ENCODE measurements at regions not wholly inside any gene's neighbourhood (a gene's known extent, or its start where the extent isn't known, plus 50 kb on each side); places are given as distances from the start of the nearest gene placed in this dataset.

GRCh38 chr6:164015088-164015484 lies 600.6 kb downstream of the QKI start:
- CTCF ChIA-PET, result no interaction called here
- H3K27ac Mint-ChIP-seq, result no peak overlapping the region

GRCh38 chr6:164014346-164015087 lies 600.0 kb downstream of the QKI start:
- Mint-ChIP-seq H3K4me1 (no peaks in the 10 kb centered on the region), H3K27me3 (peaks cover 4% of the 10 kb centered on the region), H3K9me3 (ENCODE audit: low read depth) (no peaks in the 10 kb centered on the region), H3K27ac (no peak overlapping the region), H3K4me3 (no peak overlapping the region), H3K36me3 (ENCODE audit: low read depth) (no peaks in the 10 kb centered on the region)
- ATAC-seq (no peak), DNase-seq (no peak)
- POLR2A ChIA-PET, result no interaction called here
- intact Hi-C loops (cut with DNase I, micrococcal nuclease), result no loop called here
- CTCF ChIA-PET, result interaction anchor here (0.6 kb wide), 1 partner anchor 322 kb away, joined by 3 read pairs; no protein-coding TSS in a partner anchor

More at GRCh38 chr6:164015088-164015484, 600.6 kb downstream of the QKI start:
- Mint-ChIP-seq H3K4me1 (no peaks in the 10 kb centered on the region), H3K36me3 (ENCODE audit: low read depth) (no peaks in the 10 kb centered on the region), H3K27me3 (peaks cover 4% of the 10 kb centered on the region), H3K9me3 (ENCODE audit: low read depth) (no peaks in the 10 kb centered on the region), H3K4me3 (no peak overlapping the region)
- intact Hi-C loops (cut with DNase I, micrococcal nuclease), result no loop called here
- DNase-seq (no peak), ATAC-seq (no peak)
- POLR2A ChIA-PET, result no interaction called here

- Mint-ChIP-seq H3K27ac (no peak overlapping the region), H3K36me3 (ENCODE audit: low read depth) (no peaks in the 10 kb centered on the region), H3K27me3 (peaks cover 3% of the 10 kb centered on the region), H3K4me3 (no peak overlapping the region), H3K4me1 (no peaks in the 10 kb centered on the region), H3K9me3 (ENCODE audit: low read depth) (no peaks in the 10 kb centered on the region)
- intact Hi-C loops (cut with DNase I, micrococcal nuclease), result no loop called here
- CTCF ChIA-PET, result no interaction called here
- ATAC-seq, result no peak
- POLR2A ChIA-PET, result no interaction called here
- no peak for DNase-seq
Observed at GRCh38 chr6:164013480-164014208, 599.1 kb downstream of the QKI start.

- H3K4me1 Mint-ChIP-seq, result no peaks in the 10 kb centered on the region
- no peak for DNase-seq
- ATAC-seq, result no peak
- intact Hi-C loops (cut with DNase I, micrococcal nuclease), result no loop called here
- H3K27me3 Mint-ChIP-seq, result no peaks in the 10 kb centered on the region
- no peak overlapping the region for H3K4me3 Mint-ChIP-seq
- H3K27ac Mint-ChIP-seq, result no peak overlapping the region
- H3K36me3 Mint-ChIP-seq (ENCODE audit: low read depth), result no peaks in the 10 kb centered on the region
- H3K9me3 Mint-ChIP-seq (ENCODE audit: low read depth), result no peaks in the 10 kb centered on the region
- CTCF ChIA-PET, result no interaction called here
- POLR2A ChIA-PET, result no interaction called here
Observed at GRCh38 chr6:164011321-164011720, 596.8 kb downstream of the QKI start.

GRCh38 chr6:164010441-164011103 lies 596.1 kb downstream of the QKI start:
- no peak overlapping the region for H3K27ac Mint-ChIP-seq
- ChIA-PET POLR2A (no interaction called here), CTCF (interaction anchor here (0.7 kb wide), 1 partner anchor 13 kb away, joined by 3 read pairs; no protein-coding TSS in a partner anchor)
- no peaks in the 10 kb centered on the region for H3K36me3 Mint-ChIP-seq (ENCODE audit: low read depth)
- H3K27me3 Mint-ChIP-seq, result no peaks in the 10 kb centered on the region
- intact Hi-C loops (cut with DNase I, micrococcal nuclease), result no loop called here
- H3K4me1 Mint-ChIP-seq, result no peaks in the 10 kb centered on the region
- DNase-seq, result no peak
- H3K9me3 Mint-ChIP-seq (ENCODE audit: low read depth), result no peaks in the 10 kb centered on the region
- ATAC-seq, result no peak
- no peak overlapping the region for H3K4me3 Mint-ChIP-seq

- Mint-ChIP-seq H3K27me3 (no peaks in the 10 kb centered on the region), H3K4me3 (no peak overlapping the region), H3K27ac (no peak overlapping the region), H3K4me1 (no peaks in the 10 kb centered on the region), H3K9me3 (ENCODE audit: low read depth) (no peaks in the 10 kb centered on the region), H3K36me3 (ENCODE audit: low read depth) (no peaks in the 10 kb centered on the region)
- no peak for ATAC-seq
- no peak for DNase-seq
- CTCF ChIA-PET, result interaction anchor here (1.0 kb wide), 1 partner anchor 102 kb away, joined by 3 read pairs; no protein-coding TSS in a partner anchor
- intact Hi-C loops (cut with DNase I, micrococcal nuclease), result no loop called here
- POLR2A ChIA-PET, result interaction anchor here (0.8 kb wide), 1 partner anchor 12 kb away, joined by 3 read pairs; no protein-coding TSS in a partner anchor
Observed at GRCh38 chr6:164008902-164009301, 594.4 kb downstream of the QKI start.

GRCh38 chr6:164007881-164008280 lies 593.4 kb downstream of the QKI start:
- ChIA-PET CTCF (interaction anchor here (1.0 kb wide), 1 partner anchor 103 kb away, joined by 3 read pairs; no protein-coding TSS in a partner anchor), POLR2A (interaction anchor here (0.8 kb wide), 1 partner anchor 11 kb away, joined by 3 read pairs; no protein-coding TSS in a partner anchor)
- intact Hi-C loops (cut with DNase I, micrococcal nuclease), result no loop called here
- ATAC-seq (no peak), DNase-seq (no peak)
- H3K9me3 Mint-ChIP-seq (ENCODE audit: low read depth), result no peaks in the 10 kb centered on the region
- H3K27ac Mint-ChIP-seq, result no peak overlapping the region
- H3K27me3 Mint-ChIP-seq, result no peaks in the 10 kb centered on the region
- no peaks in the 10 kb centered on the region for H3K36me3 Mint-ChIP-seq (ENCODE audit: low read depth)
- H3K4me3 Mint-ChIP-seq, result no peak overlapping the region
- no peaks in the 10 kb centered on the region for H3K4me1 Mint-ChIP-seq

- intact Hi-C loops (cut with DNase I, micrococcal nuclease), result no loop called here
- no peak for ATAC-seq
- H3K9me3 Mint-ChIP-seq (ENCODE audit: low read depth), result no peaks in the 10 kb centered on the region
- no peak for DNase-seq
- no peaks in the 10 kb centered on the region for H3K36me3 Mint-ChIP-seq (ENCODE audit: low read depth)
- no peaks in the 10 kb centered on the region for H3K4me1 Mint-ChIP-seq
- peaks cover 3% of the 10 kb centered on the region for H3K27me3 Mint-ChIP-seq
- no peak overlapping the region for H3K27ac Mint-ChIP-seq
- H3K4me3 Mint-ChIP-seq, result no peak overlapping the region
- ChIA-PET CTCF (no interaction called here), POLR2A (no interaction called here)
Observed at GRCh38 chr6:164006459-164006858, 591.9 kb downstream of the QKI start.

GRCh38 chr6:164005004-164005711 lies 590.6 kb downstream of the QKI start:
- Mint-ChIP-seq H3K27me3 (peaks cover 6% of the 10 kb centered on the region), H3K27ac (no peak overlapping the region), H3K36me3 (ENCODE audit: low read depth) (no peaks in the 10 kb centered on the region), H3K9me3 (ENCODE audit: low read depth) (no peaks in the 10 kb centered on the region), H3K4me1 (no peaks in the 10 kb centered on the region), H3K4me3 (no peak overlapping the region)
- intact Hi-C loops (cut with DNase I, micrococcal nuclease), result no loop called here
- no peak for ATAC-seq
- DNase-seq, result no peak
- ChIA-PET CTCF (no interaction called here), POLR2A (no interaction called here)

GRCh38 chr6:164000276-164000675 lies 585.8 kb downstream of the QKI start:
- no peaks in the 10 kb centered on the region for H3K36me3 Mint-ChIP-seq (ENCODE audit: low read depth)
- H3K4me1 Mint-ChIP-seq, result no peaks in the 10 kb centered on the region
- ChIA-PET POLR2A (no interaction called here), CTCF (no interaction called here)
- intact Hi-C loops (cut with DNase I, micrococcal nuclease), result no loop called here
- no peak overlapping the region for H3K27ac Mint-ChIP-seq
- no peak for DNase-seq
- no peak for ATAC-seq
- no peaks in the 10 kb centered on the region for H3K9me3 Mint-ChIP-seq (ENCODE audit: low read depth)
- H3K27me3 Mint-ChIP-seq, result peaks cover 6% of the 10 kb centered on the region
- no peak overlapping the region for H3K4me3 Mint-ChIP-seq

GRCh38 chr6:163999475-164000125 lies 585.1 kb downstream of the QKI start:
- H3K27ac Mint-ChIP-seq, result no peak overlapping the region
- ChIA-PET CTCF (no interaction called here), POLR2A (no interaction called here)
- H3K9me3 Mint-ChIP-seq (ENCODE audit: low read depth), result no peaks in the 10 kb centered on the region
- H3K4me1 Mint-ChIP-seq, result no peaks in the 10 kb centered on the region
- DNase-seq (no peak), ATAC-seq (no peak)
- intact Hi-C loops (cut with DNase I, micrococcal nuclease), result no loop called here
- H3K36me3 Mint-ChIP-seq (ENCODE audit: low read depth), result no peaks in the 10 kb centered on the region
- no peak overlapping the region for H3K4me3 Mint-ChIP-seq
- peaks cover 6% of the 10 kb centered on the region for H3K27me3 Mint-ChIP-seq

Measured in activated CD4-positive, alpha-beta T cell treated with anti-CD3 and anti-CD28 coated beads for 36 hours (primary cell).